Neural cell (in vitro differentiated cells): ENCODE measurements at regions not wholly inside any gene's neighbourhood (a gene's known extent, or its start where the extent isn't known, plus 50 kb on each side); places are given as distances from the start of the nearest gene placed in this dataset.

Experiments
- H2AFZ ChIP-seq: fragments of 200-600, 300-800 bp; sonication (generic), shearing (Covaris generic); 2 replicates; pipeline ENCODE4 v1.6.0; 2014; ENCODE audit warnings: low read depth, mild to moderate bottlenecking, antibody characterized with exemption, low read length, moderate library complexity
- H3F3A ChIP-seq: fragments of 200-600 bp; shearing (Covaris generic); 2 replicates; pipeline ENCODE4 v1.6.1; 2016; ENCODE audit warnings: mild to moderate bottlenecking, moderate library complexity, mixed read lengths, antibody characterized with exemption, low read length; ENCODE audit not compliant: insufficient read depth, poor library complexity, severe bottlenecking
- H3K27ac ChIP-seq: fragments of 200-600, 300-800 bp; sonication (generic), shearing (Covaris generic); 2 replicates; pipeline ENCODE4 v1.5.1; 2014; ENCODE audit warnings: mild to moderate bottlenecking, low read length, moderate library complexity
- H3K27me3 ChIP-seq: fragments of 300-800, 200-600 bp; sonication (generic), shearing (Covaris generic); 2 replicates; pipeline ENCODE4 v1.6.0; 2014; ENCODE audit warnings: mild to moderate bottlenecking, low read depth, low read length, moderate library complexity; ENCODE audit not compliant: insufficient read depth
- H3K36me3 ChIP-seq: fragments of 300-800, 200-600 bp; sonication (generic), shearing (Covaris generic); 2 replicates; pipeline ENCODE4 v1.5.1; 2014; ENCODE audit warnings: mild to moderate bottlenecking, antibody characterized with exemption, low read length, moderate library complexity; ENCODE audit not compliant: insufficient read depth
- H3K4me2 ChIP-seq: fragments of 300-800, 200-600 bp; sonication (generic), shearing (Covaris generic); 2 replicates; pipeline ENCODE4 v1.6.0; 2014; ENCODE audit warnings: mild to moderate bottlenecking, low read length
- H3K4me3 ChIP-seq: fragments of 300-800, 200-600 bp; sonication (generic), shearing (Covaris generic); 2 replicates; pipeline ENCODE4 v1.5.1; 2014; ENCODE audit warnings: mild to moderate bottlenecking, low read length, moderate library complexity
- H3K79me2 ChIP-seq: fragments of 200-600 bp; shearing (Covaris generic); replicated peaks from 2 replicates; pipeline ENCODE4 v1.6.0; 2014; ENCODE audit warnings: mild to moderate bottlenecking, low read length, moderate library complexity; ENCODE audit not compliant: insufficient read depth
- H3K9ac ChIP-seq: fragments of 300-800, 200-600 bp; sonication (generic), shearing (Covaris generic); 2 replicates; pipeline ENCODE4 v1.6.1; 2016; ENCODE audit warnings: mild to moderate bottlenecking, low read length, mixed read lengths
- H3K9me2 ChIP-seq: fragments of 200-600 bp; shearing (Covaris generic); 2 replicates; pipeline ENCODE4 v1.6.1; 2016; ENCODE audit warnings: mild to moderate bottlenecking, low read length, mixed read lengths; ENCODE audit not compliant: insufficient read depth
- H3K9me3 ChIP-seq: fragments of 200-600, 300-800 bp; sonication (generic), shearing (Covaris generic); 2 replicates; pipeline ENCODE4 v1.6.1; 2016; ENCODE audit warnings: mild to moderate bottlenecking, mixed run types, low read length, moderate library complexity, mixed read lengths
- H4K20me1 ChIP-seq: fragments of 200-600 bp; shearing (Covaris generic); 2 replicates; pipeline ENCODE4 v1.6.1; 2016; ENCODE audit warnings: mild to moderate bottlenecking, mixed run types; ENCODE audit not compliant: insufficient read depth
- CTCF ChIP-seq: fragments of 450-650 bp; IDR thresholded peaks from 2 replicates; pipeline ENCODE4 v1.5.1; 2014; ENCODE audit warnings: antibody characterized with exemption, mild to moderate bottlenecking, moderate library complexity; ENCODE audit not compliant: poor library complexity, severe bottlenecking
- EP300 ChIP-seq: fragments of 450-650 bp; conservative IDR thresholded peaks from 2 replicates; pipeline ENCODE4 v1.6.1; 2014; ENCODE audit warnings: antibody characterized with exemption, mild to moderate bottlenecking, moderate library complexity; ENCODE audit not compliant: poor library complexity, severe bottlenecking
- EZH2 ChIP-seq: fragments of 200-600, 300-800 bp; shearing (Covaris generic), sonication (generic); IDR thresholded peaks from 2 replicates; pipeline ENCODE4 v1.6.1; 2014; ENCODE audit warnings: antibody characterized with exemption, low read length, borderline replicate concordance, mild to moderate bottlenecking; ENCODE audit not compliant: insufficient read depth, poor library complexity, severe bottlenecking
- MXI1 ChIP-seq: fragments of 450-650 bp; conservative IDR thresholded peaks from 2 replicates; pipeline ENCODE4 v1.6.1; 2014; ENCODE audit warnings: antibody characterized with exemption, mild to moderate bottlenecking; ENCODE audit not compliant: poor library complexity, severe bottlenecking
- POLR2AphosphoS5 ChIP-seq: IDR thresholded peaks from 2 replicates; pipeline ENCODE4 v1.6.1; 2012
- RAD21 ChIP-seq: fragments of 450-650 bp; conservative IDR thresholded peaks from 2 replicates; pipeline ENCODE4 v1.6.1; 2014; ENCODE audit warnings: antibody characterized with exemption, mild to moderate bottlenecking, moderate library complexity
- SMC3 ChIP-seq: fragments of 450-650 bp; conservative IDR thresholded peaks from 2 replicates; pipeline ENCODE4 v1.6.1; 2014; ENCODE audit warnings: antibody characterized with exemption, mild to moderate bottlenecking, moderate library complexity; ENCODE audit not compliant: poor library complexity
- TAF1 ChIP-seq: IDR thresholded peaks from 2 replicates; pipeline ENCODE4 v1.6.1; 2012; ENCODE audit warnings: low read depth
- TF ChIP-seq, protein P1 (sequence below): IDR thresholded peaks from 2 replicates; pipeline ENCODE4 v1.6.1; 2012; ENCODE audit warnings: borderline replicate concordance

- Histone ChIP-seq H4K20me1 (no peaks in the 10 kb centered on the region), H3K27me3 (no peaks in the 10 kb centered on the region), H3K36me3 (no peaks in the 10 kb centered on the region), H3F3A (no peaks in the 10 kb centered on the region), H3K4me2 (no peak overlapping the region), H3K79me2 (no peaks in the 10 kb centered on the region), H3K27ac (no peak overlapping the region), H3K4me3 (no peak overlapping the region), H3K9me3 (no peaks in the 10 kb centered on the region), H3K9ac (no peak overlapping the region), H2AFZ (no peak overlapping the region), H3K9me2 (no peaks in the 10 kb centered on the region)
- TF ChIP-seq EP300 (no peak), EZH2 (no peak), TAF1 (no peak), SMC3 (no peak), CTCF (no peak), MXI1 (no peak), RAD21 (no peak), POLR2AphosphoS5 (no peak)
- TF ChIP-seq, protein P1, sequence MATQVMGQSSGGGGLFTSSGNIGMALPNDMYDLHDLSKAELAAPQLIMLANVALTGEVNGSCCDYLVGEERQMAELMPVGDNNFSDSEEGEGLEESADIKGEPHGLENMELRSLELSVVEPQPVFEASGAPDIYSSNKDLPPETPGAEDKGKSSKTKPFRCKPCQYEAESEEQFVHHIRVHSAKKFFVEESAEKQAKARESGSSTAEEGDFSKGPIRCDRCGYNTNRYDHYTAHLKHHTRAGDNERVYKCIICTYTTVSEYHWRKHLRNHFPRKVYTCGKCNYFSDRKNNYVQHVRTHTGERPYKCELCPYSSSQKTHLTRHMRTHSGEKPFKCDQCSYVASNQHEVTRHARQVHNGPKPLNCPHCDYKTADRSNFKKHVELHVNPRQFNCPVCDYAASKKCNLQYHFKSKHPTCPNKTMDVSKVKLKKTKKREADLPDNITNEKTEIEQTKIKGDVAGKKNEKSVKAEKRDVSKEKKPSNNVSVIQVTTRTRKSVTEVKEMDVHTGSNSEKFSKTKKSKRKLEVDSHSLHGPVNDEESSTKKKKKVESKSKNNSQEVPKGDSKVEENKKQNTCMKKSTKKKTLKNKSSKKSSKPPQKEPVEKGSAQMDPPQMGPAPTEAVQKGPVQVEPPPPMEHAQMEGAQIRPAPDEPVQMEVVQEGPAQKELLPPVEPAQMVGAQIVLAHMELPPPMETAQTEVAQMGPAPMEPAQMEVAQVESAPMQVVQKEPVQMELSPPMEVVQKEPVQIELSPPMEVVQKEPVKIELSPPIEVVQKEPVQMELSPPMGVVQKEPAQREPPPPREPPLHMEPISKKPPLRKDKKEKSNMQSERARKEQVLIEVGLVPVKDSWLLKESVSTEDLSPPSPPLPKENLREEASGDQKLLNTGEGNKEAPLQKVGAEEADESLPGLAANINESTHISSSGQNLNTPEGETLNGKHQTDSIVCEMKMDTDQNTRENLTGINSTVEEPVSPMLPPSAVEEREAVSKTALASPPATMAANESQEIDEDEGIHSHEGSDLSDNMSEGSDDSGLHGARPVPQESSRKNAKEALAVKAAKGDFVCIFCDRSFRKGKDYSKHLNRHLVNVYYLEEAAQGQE, result no peak
Measured at GRCh38 chr5:25550793-25551192, 906.0 kb upstream of the CDH10 start.

- H3K9me2 ChIP-seq, result no peaks in the 10 kb centered on the region
- no peaks in the 10 kb centered on the region for H3K27me3 ChIP-seq
- no peak overlapping the region for H3K4me2 ChIP-seq
- H3K9me3 ChIP-seq, result no peaks in the 10 kb centered on the region
- TF ChIP-seq, protein P1, result no peak
- TF ChIP-seq EZH2 (no peak), CTCF (no peak), SMC3 (no peak), TAF1 (no peak), EP300 (no peak), POLR2AphosphoS5 (no peak), MXI1 (no peak), RAD21 (no peak)
- no peaks in the 10 kb centered on the region for H3K36me3 ChIP-seq
- H3K79me2 ChIP-seq, result no peaks in the 10 kb centered on the region
- H3K9ac ChIP-seq, result no peak overlapping the region
- no peak overlapping the region for H3K4me3 ChIP-seq
- H3K27ac ChIP-seq, result no peak overlapping the region
- no peaks in the 10 kb centered on the region for H3F3A ChIP-seq
- H2AFZ ChIP-seq, result no peak overlapping the region
- H4K20me1 ChIP-seq, result no peaks in the 10 kb centered on the region
Measured at GRCh38 chr5:25544652-25545249, 900.0 kb upstream of the CDH10 start.
